ENCODE measurements at regions not wholly inside any gene's neighbourhood (a gene's known extent, or its start where the extent isn't known, plus 50 kb on each side); places are given as distances from the start of the nearest gene placed in this dataset.
"Not testable (repeated sequence)": the region's sequence is repeated elsewhere in the genome, so short reads cannot be mapped to it uniquely, and the experiment has no call there.

DNA sequence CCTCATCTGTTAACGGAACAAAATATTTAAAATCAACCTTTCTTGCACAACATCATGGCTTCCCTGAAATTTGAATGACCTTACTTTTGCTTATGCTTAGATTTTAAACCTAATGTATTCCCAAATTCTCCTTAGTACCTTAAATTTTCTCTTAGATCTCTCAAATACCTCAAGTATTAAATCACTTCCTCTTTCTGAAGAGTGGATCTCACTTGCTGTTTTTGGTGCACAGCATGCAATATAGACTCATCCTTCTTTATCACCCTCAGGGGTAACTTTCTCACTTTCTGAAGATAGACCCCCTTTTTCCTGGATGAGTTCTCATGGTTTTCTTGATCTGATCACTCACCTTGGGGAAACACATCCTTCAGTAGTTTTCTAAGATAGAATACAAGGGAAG, 871.7 kb downstream of the DACH1 start:
- TF ChIP-seq, protein P1, sequence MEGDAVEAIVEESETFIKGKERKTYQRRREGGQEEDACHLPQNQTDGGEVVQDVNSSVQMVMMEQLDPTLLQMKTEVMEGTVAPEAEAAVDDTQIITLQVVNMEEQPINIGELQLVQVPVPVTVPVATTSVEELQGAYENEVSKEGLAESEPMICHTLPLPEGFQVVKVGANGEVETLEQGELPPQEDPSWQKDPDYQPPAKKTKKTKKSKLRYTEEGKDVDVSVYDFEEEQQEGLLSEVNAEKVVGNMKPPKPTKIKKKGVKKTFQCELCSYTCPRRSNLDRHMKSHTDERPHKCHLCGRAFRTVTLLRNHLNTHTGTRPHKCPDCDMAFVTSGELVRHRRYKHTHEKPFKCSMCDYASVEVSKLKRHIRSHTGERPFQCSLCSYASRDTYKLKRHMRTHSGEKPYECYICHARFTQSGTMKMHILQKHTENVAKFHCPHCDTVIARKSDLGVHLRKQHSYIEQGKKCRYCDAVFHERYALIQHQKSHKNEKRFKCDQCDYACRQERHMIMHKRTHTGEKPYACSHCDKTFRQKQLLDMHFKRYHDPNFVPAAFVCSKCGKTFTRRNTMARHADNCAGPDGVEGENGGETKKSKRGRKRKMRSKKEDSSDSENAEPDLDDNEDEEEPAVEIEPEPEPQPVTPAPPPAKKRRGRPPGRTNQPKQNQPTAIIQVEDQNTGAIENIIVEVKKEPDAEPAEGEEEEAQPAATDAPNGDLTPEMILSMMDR (IDR thresholded peaks at IDR 0.05; ENCODE audit: control insufficient read depth, extremely low read depth, insufficient read depth): no peak
- no peak overlapping the region for H3K4me3 ChIP-seq (ENCODE audit: low read depth, low read length)
- DNase-seq (ENCODE audit: low read depth): no peak

DNA sequence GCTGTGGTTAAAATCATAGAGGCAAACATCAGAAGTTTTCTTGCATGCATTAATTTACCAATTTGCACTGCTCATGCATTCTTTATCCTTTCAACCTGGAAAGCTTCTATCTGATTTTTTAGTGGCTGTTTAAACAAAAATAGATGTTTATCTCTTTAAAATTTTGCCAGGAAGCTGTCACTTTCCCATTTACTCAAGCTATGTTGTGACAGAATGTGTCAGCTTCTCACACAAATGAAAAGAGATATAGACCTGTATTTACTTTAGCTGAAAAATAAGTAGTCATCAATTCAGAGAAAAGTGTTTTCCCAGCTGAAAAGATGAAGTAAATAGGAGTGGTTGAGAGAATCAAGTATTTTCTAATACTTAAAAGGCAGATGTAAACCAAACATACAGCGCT, 872.8 kb downstream of the DACH1 start:
- TF ChIP-seq, protein P1 (IDR thresholded peaks at IDR 0.05; ENCODE audit: control insufficient read depth, extremely low read depth, insufficient read depth): no peak
- H3K4me3 ChIP-seq (ENCODE audit: low read depth, low read length): no peak overlapping the region
- DNase-seq (ENCODE audit: low read depth): no peak

DNA sequence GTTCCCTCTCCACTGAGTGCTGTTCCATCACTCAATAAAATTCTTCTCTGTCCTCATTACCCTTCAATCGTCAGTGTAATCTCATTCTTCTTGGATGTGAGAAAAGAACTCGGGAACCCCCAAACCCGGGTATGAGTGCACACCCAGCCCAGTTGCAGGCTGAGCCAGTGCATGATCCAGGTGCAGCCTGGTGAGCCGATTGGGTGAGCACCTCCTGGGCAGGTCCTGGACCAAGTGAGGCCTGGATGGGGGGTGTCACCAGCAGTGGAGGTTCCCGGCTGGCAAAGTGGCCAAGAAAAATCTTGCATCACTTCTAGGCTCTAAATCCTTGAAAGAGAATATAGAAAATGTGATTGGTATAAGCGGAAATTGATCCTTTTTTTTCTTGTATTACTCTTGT, 878.8 kb upstream of the KLHL1 start:
- no peak overlapping the region for H3K4me3 ChIP-seq (ENCODE audit: low read depth, low read length)
- TF ChIP-seq, protein P1 (IDR thresholded peaks at IDR 0.05; ENCODE audit: control insufficient read depth, extremely low read depth, insufficient read depth): no peak
- no peak for DNase-seq (ENCODE audit: low read depth)

DNA sequence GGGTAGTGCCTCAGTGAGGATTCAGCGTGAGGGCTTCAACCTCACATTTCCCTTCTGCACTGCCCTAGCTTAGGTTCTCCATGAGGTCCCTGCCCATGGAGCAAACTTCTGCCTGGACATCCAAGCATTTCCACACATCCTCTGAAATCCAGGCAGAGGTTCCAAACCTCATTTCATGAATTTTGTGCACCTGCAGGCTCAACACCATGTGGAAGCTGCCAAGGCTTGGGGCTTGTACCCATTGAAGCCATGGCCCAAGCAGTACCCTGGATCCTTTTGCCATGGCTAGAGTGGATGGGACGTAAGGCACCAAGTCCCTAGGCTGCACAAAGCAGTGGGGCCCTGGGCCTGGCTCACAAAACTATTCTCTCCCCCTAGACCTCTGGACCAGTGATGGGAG, 877.1 kb upstream of the KLHL1 start:
- TF ChIP-seq, protein P1 (IDR thresholded peaks at IDR 0.05; ENCODE audit: control insufficient read depth, extremely low read depth, insufficient read depth): no peak
- no peak overlapping the region for H3K4me3 ChIP-seq (ENCODE audit: low read depth, low read length)
- DNase-seq (ENCODE audit: low read depth): no peak

DNA sequence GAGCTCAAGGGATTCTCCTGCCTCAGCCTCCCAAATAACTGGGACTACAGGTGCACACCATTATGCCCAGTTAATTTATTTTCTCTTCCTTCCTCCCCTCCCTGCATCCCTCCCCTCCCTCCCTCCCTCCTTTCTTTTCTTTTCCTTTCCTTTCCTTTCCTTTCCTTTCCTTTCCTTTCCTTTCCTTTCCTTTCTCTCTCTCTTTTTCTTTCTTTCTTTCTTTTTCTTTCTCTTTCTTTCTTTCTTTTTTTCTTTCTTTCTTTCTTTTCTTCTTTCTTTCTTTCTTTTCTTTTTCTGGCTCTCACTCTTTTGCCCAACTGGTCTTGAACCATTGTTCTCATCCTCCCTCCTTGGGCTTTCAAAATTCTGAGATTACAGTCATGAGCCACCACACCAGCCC, 873.0 kb upstream of the KLHL1 start:
- DNase-seq (ENCODE audit: low read depth); H3K4me3 ChIP-seq (ENCODE audit: low read depth, low read length): not testable (repeated sequence)

DNA sequence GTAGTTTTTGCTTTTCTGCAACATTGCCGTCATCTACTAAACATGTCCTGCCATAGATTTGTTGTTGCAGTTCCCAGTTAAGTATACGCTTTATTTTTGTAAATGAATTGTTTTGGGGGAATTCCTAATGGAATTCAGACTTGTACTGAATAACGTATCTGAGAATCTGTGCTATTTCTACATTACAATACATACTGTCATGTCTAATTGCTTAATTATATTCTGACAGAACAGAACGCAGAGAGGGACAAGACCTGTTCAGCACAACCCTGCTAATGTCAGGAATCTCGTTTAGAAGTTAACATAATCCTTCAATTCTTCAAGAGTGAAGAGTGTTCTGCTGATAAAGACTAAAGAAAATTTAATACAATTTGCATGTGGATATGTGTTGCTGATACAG, 861.1 kb upstream of the KLHL1 start:
- no peak for DNase-seq (ENCODE audit: low read depth)
- H3K4me3 ChIP-seq (ENCODE audit: low read depth, low read length): no peak overlapping the region
- TF ChIP-seq, protein P1 (IDR thresholded peaks at IDR 0.05; ENCODE audit: control insufficient read depth, extremely low read depth, insufficient read depth): no peak

DNA sequence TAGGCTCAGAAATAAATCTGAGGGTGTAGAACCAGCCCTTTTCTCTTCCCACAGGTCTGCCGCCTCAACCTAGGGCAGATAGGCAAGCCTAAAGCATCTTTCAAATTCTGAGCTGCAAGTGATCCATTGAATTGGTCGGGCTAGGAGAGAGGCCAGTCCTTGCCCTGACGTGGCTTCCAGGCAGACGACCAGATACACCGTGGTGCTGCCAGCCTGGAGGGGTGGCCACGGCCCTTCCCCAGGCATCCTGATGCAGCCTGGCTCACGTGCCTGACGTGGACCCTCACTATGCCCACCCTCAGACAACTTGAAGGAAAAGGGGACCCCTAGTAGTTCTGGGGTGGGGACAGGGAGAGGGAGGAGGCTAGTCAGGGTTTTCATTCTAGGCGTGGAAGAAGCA, 859.3 kb upstream of the KLHL1 start:
- no peak overlapping the region for H3K4me3 ChIP-seq (ENCODE audit: low read depth, low read length)
- no peak for DNase-seq (ENCODE audit: low read depth)
- TF ChIP-seq, protein P1 (IDR thresholded peaks at IDR 0.05; ENCODE audit: control insufficient read depth, extremely low read depth, insufficient read depth): no peak

DNA sequence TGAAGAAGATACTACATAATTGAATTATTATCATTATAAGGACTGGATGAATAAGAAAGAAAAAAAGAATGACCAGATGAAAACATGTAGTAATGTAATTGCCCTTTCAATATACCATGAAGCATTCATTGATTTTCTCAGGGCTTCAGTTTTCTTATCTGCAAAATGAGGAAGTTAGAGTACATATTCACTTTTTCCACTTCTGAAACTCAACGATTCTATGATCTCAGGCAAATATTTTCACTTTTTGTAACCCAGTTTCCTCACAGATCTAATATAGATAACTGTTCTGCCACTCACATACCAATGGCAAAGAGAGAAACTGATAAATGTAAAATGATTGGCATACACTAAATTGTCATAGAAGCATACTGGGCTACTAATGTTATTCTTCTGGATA, 856.6 kb upstream of the KLHL1 start:
- TF ChIP-seq, protein P1 (IDR thresholded peaks at IDR 0.05; ENCODE audit: control insufficient read depth, extremely low read depth, insufficient read depth): no peak
- no peak overlapping the region for H3K4me3 ChIP-seq (ENCODE audit: low read depth, low read length)
- DNase-seq (ENCODE audit: low read depth): no peak

All from LNCaP clone FGC (cell line).